G401.6 (cell line): ENCODE measurements at regions not wholly inside any gene's neighbourhood (a gene's known extent, or its start where the extent isn't known, plus 50 kb on each side); places are given as distances from the start of the nearest gene placed in this dataset.

Source experiments
- FAIRE-seq: peaks from 2 replicates; lab custom pipeline; 2012; peaks lifted over from hg19 to GRCh38; lab: Jason Lieb, UNC

DNA sequence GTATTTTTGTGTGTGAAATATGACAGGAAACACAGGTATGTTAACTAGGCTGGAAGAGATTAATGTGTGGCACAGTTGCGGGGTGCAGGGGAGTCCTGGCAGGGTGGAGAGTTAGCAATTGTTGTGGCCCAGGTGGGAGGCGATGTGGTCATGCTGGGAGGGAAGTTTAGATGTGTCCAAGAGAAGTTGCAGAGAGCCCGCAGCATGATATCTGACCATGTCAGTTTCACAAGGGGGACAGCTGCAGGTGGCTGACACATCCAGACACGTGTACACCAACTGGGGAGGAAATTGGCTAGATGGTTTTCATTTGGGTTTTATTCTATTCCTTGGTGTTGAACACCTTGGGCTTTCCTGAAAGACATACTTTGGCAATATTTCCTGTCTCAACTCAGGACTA, 172.8 kb upstream of the RGMA start:
- no peak for FAIRE-seq

DNA sequence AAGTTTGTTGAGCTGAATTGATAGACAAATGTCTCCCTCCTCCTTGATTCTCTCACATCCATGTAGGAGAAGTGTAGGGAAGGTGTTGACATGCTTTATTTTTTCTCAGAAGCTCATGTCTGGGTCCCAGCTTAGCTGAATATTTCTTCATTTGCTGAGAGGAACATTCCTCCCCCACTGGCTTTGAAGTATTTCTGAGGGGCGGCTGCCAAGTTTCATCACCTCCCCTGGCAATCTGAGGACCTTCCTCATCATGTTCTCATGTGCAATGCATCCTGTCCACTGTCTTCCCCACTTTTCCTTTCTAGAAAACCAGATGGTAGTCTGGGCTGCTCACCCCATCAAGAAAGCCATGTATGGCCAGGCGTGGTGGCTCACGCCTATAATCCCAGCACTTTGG, 168.9 kb upstream of the RGMA start:
- no peak for FAIRE-seq

DNA sequence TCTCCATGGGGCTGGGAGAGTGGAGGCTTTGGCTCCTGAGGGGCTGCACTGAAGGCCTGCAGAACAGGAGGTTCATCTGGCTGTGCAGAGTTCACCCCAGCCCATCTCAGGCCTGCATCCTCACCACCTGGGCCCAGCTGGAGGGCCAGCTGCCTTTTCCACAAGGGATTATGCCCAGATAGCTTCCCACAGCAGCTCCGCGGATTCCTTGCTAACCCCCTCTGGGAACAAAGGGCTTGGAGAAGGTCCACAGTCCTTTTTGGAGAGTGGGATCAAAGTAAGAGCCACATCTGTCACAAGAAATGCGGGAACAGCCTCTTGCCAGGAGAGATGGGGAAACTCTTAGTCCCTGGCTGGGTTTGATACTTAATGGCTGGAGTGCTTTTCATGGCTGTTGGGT, 164.7 kb upstream of the RGMA start:
- no peak for FAIRE-seq

DNA sequence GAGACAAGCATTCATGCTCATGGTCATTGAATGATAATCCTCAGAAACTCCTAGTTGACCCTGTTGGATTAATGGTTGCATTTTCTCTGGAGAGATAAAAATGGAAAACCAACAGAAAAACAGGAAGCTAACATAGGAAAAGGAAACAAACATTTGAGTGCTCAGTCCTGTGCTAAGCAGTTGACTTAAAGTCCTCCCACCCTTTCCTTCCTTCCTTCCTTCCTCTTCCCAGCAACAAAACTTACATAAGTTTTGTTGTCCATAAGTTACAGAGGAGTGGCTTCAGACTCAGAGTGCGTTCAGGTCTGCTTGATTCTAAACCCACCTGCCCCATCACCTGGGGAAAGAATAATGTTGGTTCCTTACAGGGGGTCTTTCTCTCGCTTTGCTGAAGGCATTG, 163.8 kb upstream of the RGMA start:
- FAIRE-seq = no peak

DNA sequence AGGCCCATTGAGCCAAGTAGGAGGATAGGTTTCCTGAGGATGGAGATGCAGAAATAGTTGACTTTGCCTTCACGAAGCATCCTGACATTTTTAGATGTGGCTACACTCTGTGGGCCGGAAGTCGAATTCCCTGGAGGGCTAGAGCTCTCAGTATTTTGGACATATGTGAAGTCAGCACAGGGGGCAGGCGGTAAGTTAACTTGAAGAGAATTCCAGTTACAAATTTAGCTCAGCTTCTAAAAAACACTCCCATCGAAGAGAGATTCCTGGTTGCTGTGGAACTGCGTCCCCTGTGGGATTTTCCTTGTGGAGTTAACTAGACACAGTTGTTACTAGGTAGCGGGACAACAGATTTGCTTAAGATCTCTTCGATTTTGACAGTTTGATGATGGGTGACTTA, 161.9 kb upstream of the RGMA start:
- no peak for FAIRE-seq

DNA sequence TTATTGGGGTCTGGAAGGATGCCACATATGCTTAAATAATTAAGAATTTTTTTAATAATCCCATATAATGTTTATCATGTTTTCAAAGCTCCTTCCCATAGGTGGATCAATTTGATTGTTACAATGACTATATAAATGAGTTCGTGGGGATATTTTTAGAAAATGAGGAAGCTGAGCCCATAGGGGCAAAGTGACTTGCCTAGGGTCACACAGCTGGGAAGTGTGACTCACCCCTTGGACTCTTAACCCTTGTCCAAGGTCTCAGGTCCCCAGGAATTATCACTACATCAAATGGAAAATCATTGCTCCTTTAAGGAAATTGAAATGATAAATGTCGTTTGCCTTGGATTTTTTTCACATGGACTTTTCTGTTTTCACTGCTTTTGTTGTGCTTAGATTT, 161.2 kb upstream of the RGMA start:
- no peak for FAIRE-seq

DNA sequence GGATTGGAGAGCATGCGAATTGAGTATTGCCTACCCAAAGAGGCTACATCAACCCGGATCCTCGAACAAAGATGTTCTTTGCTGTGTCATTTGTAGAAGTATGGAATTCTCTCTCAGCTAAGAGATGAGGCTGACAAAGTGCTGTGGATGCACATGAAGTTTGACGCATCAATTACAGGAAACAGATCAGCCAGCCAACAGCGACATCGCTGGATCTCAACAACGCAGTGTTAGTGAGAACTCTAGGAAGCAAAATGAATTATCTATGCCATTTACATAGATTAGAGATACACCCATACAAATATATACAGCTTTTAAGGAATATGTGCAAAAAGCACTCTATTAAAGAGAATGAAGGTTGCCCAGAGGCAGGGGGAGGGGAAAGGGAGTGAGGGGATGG, 160.6 kb upstream of the RGMA start:
- no peak for FAIRE-seq

DNA sequence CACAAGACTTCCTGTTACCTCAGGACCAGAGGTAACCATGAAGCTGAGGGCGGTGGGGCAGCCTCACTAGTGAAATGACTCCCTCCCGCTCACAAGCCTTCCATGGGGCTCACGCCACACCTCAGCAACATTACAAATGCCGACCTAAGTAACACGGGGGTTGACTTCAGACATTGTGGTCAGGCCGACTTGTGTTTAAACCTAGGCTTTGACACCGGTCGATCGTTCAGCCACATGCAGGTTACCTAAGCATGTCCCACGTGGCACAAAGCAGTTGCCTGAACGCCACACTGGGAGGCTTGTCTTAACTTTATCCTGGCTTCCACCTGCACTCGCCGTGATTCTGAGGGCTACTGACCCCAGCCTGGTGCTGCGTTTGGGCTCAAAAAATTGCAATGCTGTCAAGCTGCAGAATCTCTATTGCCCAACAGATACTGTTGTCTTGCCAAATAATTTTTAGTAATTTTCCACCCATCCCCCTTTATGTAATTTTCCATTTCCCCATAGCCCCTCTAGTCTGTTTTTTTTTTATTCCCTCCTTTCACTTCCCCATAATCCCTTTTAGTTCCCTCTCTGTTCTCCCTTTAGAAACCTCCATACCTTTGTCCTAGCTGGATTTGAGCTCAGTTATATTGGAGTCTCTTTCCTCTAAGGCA, 158.6 kb upstream of the RGMA start:
- FAIRE-seq = no peak

DNA sequence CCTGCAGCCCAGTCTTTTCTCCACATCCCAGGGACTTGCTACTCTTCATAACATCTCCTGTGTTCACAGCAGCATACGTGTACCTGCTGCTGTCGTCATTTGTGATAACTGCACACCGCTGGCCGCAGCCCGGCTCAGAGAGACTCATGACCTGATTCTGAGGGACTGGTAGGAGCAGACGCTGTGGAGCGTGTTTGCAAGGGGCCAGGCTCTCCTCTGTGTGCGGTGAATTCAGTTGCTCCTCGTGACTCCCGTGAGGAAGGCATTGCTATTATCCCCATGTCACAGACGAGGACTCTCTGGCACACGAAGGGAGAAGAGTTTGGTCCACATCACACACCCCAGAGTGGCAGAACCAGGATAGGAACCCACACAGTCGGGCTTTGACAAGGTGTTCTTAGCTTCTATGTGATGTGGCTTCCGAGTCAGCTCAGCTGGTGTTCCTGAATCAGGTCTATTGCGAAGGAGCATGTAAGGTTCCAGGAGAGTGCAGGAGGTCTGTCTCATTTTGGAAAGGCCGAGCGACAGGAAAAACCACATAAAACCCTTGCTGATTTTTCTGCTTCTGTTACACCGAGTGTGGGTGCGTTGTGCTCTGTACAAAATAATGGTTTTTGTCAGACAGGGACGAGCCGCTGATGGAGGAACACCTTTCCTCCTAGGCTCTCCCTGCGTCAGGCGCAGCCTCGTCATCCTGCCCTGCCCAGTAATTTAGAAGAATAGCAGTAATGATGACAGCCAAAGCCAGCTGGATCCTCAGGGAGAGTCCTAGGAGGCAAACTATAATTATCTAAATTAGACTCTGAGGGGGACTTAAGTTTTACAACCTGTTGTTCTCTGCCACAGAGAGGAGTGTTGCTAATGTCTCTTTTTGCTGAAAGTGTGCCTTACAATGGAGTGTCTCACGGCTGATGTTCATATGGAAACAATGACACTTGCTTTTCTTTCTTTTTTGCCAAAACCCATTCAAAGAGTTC, 157.5 kb upstream of the RGMA start:
- FAIRE-seq = no peak

DNA sequence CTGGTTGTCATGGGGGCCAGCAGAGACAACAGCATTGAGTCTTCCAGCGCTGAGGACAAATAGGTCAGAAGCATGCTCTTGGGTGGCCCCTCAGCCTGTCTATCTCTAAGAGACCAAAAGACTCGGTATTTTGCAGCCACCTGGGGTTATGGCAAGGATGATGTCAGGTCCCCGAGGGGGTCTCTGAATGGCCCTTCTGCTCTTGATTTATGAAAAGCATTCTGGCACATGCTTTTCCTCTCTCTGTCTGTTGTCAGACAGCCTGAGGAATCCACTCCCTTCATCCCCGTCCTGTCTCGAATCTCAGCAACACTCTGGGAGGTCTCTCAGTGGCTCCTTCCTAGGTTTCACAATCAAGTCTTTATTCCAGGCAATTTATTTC, 156.6 kb upstream of the RGMA start:
- FAIRE-seq = no peak

DNA sequence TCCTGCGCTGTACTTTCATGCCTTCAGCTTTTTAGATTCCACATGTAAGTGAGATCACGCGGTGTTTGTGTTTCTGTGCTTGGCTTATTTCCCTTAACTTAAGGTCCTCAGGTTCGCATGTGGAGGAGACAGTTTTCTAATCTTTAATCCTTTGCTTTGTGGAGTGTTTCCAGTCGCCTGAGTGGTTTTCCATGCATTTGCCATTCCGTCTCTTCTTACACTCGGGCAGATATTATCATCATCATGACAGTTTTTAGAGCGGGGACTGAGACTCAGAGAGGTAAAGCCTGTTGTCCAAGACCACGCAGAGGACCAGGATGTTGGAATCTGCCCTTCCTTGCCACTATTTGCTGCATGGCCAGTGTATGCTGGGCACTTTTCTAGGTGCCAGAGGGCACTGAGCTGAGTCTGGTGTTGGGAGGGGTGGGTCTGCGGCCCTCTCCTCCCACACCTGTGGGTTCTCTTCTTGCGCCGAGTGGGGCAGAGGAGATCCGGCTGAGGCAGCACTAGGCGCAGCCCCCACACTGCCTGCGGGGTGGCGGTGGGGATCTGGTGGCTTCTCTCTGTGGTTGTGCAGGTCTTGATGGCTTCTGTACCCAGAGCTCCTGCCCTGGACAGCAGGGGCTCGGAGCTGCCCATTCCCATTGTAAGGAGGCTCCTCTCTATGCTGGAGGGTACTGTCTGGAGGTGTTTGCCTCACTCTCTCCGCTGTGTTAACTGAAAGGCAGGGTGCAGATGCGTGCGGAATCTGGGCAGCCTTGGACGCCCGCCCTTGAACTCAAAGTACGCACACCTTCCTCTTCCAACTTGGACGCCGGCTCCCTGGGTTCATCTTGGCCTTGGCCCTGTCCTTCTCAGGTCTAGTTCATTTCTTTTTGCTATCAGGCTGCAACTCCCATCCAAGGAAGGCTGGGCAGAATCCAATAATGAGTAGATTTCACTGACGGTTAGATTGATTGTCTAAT, 156.0 kb upstream of the RGMA start:
- FAIRE-seq = no peak

DNA sequence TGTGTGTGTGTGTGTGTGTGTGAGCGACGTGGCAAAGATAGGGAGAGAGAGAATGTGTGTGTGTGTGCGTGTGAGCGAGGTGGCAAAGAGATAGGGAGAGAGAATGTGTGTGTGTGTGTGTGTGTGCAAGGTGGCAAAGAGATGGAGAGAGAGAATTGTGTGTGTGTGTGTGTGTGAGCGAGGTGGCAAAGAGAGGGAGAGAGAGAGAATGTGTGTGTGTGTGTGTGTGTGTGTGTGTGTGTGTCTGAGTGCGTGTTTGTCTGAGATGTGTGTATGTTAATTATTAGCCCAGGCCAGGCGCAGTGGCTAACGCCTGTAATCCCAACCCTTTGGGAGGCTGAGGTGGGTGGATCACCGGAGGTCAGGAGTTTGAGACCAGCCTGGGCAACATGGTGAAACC, 154.6 kb upstream of the RGMA start:
- no peak for FAIRE-seq

DNA sequence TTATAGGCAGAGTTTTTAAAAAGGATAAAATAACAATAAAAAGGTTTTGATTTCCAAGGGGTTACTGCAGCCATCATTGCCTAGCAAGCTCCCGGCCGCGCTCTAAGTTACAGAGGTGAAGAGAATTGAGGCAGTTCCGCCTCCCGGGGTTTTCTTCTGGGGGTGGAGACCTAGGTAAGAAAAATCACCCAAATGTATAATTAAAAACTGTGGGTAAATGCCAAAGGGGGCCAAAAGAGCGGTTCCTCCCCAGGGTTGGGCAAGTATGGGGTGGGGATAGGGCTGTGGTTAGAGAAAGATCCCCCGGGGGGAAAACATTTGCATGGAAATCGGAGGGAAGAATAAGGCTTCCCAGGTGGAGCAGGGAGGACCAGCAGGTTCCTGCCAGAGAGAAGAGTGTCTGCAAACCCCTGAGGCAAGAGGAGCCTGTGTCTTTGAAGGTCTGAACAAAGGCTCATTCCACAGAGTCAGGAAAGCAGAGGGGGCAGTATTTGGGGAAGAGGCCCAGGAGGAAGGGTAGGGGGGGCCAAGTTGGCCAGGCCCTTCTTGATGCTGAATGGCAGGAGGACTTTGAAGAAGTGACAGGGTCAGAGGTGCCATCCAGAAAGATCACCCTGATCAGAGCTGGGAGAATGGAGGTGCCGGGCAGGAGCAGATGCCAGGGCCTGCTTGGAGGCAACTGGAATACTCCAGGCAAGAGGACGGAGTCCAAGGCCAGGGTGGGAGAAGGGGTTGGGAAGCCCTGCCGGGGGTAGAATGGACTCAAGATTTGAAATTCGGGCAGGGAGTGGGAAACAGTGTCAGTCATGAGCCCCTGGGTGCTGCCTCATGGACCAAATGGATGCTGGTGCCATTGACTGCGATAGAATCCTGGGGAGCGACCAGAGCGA, 152.9 kb upstream of the RGMA start:
- FAIRE-seq = no peak

DNA sequence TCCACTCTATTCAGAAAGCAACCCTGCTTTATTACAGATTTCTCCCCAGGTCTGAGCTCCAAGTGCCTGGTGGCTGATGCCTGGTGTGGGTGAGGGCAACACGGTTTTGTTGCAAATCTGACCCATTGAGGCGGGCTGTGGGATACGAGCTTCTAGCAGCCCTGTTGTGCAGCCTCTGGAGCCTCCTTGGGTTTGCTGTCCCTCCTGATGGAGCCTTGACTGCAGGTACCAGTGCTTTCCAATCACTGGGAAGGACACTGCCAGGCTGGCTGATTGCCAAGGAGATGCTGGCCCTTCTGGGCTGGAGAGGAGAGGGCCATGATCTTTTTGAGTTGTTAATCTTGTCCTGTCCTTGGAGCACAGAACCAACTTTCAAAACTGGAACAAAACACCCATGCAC, 151.0 kb upstream of the RGMA start:
- no peak for FAIRE-seq

DNA sequence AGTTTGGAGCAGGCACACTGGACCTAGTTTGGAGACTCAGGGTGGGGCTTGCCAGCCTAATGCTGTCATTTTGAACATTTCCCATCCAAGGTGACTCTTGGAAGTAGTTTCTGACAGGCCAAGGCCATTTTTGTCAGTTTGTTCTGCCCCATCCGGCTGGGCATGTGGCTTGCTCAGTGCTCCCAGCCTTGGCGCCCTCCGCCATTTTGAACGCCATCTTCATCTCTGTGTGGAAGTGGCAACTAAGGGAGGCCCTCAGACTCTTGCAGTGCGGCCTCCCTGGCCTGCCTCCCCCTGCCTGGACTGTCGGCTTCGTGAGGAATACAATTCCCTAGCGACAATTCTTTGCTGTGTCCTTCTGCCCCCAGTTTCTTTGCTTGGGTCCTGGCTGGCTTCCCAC, 150.6 kb upstream of the RGMA start:
- FAIRE-seq = no peak

DNA sequence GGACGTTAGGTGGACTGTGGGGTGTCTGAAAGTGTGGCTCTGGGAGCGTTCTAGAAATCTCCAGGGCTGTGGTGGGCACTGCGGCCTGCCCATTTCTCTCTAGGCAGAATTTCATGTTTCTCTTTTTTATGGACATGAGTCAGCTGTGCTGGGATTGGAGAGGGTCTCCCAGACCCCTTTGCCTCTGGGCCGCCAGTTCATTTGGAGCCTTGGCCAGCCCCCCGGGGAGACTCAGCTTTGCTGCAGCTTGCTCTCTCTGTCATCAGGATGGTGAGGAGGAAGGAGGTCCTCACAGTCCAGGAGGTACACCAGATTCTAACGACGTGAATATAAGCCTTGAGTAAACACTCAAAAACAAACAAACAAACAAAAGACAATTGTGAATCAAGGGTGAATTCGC, 149.6 kb upstream of the RGMA start:
- FAIRE-seq = no peak

DNA sequence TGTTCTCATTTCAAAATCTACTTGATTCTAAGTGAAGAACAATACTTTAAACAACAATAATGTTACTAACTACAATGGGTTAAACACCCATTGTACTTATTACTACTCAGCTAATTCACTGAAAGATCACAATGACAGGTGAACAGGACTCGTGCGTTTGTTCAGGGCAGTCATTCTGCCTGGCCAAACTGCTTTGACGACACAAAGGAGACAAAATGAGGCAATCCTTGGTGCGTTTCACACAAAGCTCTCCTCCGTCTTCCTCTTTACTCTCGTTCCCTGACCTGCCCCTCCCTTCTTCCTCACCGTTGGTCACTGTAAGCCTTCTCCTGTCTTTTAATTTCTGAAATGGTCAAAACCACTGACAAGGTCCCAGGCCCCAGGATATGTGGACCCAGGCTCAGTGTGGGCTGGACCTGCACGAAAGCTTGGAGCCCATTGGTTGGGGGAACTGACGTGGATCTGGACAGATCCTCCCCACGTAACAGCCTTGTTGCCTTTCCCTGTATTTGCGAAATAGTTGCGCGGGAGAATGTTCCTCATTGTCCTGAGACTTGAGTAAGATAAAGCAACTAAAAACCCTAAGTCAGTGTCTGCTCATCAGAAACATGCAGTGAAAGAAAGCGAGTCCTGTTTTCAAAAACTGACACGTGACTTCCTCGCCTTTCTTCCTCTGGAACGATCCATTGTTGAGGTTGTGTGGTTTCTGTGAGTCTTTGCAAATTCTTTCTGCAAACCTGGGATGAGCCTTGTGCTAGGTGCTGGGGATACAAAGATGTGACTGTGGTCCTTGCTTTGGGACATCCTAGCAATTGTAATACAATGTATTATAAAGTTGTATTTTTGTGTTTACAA, 147.1 kb upstream of the RGMA start:
- FAIRE-seq = no peak

DNA sequence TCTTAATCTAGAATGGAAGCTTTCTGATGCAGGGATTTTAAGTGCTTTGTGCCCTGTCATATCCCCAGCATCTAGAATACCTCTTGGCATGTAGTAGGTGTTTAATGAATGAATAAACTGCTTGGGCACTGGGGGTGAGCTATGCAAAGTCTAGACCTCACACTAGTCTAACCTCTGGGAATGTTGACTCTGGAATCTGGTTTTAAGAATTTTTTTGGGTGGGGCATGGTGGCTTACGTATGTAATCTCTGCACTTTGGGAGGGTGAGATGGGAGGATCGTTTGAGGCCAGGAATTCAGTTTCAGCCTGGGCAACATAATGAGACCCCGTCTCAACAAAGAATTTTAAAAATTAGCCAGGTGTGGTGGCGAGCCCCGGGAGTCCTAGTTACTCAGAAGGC, 146.3 kb upstream of the RGMA start:
- FAIRE-seq = no peak

DNA sequence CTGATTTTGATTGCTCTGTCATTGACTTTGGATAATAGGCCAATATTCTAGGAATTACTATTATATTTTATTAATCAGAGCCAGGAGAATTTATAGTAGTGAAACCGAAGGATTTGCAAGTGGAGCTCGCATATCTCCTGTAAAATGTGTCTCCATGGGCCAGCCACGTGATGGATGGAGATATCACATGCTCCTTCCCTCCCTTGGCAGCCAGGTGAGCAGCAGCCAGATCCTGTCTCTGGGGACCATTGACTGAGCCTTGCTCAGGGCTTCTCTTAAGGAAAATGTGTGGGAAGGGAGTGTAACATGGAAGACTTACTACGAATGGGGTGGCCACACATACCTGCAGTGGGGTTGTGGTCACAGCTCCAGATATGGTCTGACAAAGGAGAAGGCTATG, 144.7 kb upstream of the RGMA start:
- FAIRE-seq = no peak

DNA sequence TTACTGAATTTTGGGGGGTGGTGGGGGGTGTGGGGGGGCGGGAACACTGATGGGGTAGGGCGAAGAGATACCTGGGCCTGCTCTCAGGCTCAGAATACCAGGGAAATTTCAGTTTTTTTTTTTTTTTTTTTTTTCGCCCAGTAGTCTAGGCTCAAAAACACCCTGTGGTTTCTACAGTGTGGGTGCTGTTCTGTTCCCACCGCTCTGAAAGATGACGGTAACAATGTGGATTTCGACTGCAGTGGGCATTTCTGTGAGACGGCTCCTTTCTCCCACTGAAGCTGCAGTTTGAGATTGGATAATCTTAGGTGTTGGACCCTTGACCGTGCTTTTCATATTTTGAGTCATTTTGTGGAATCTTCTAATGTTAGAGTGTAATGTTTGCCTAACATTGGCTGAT, 143.8 kb upstream of the RGMA start:
- FAIRE-seq = no peak

DNA sequence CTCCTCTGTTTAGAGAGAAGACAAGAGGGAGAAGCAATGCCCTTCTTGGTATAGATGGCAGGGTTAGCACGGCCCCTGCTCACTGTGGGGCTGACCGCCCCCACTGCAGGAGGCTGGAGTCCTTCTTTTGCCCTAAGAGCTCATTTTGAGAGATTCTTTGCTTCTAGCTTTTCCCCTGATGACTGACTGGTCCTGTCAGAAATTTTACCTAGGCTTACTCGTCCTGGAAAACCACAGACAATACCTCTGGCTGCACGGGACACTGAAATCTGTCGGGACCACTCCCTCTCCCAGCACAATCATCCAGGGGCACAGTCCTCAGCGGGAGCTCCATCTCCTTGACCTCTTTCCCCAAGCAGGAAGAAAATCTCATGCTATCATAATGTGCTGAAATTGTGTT, 143.0 kb upstream of the RGMA start:
- no peak for FAIRE-seq
